Gastrocnemius medialis (tissue), 4 donors: ENCODE measurements at regions not wholly inside any gene's neighbourhood (a gene's known extent, or its start where the extent isn't known, plus 50 kb on each side); places are given as distances from the start of the nearest gene placed in this dataset.

Experiments used
- ATAC-seq, 2 donors: fragments of 150-250 bp; one replicate each; pipeline ENCODE4 v1.9.1; 2016
- DNase-seq, 2 donors: peaks; one replicate each; pipeline ENCODE4 v3.0.0-alpha.2; 2019
- H3K27ac ChIP-seq, 4 donors: fragments of 200-600 bp; sonication (generic); 1 replicate in 1 of 4; 2 replicates in 3 of 4; pipeline ENCODE4 v1.5.1; 2016 to 2018; ENCODE audit warnings: mild to moderate bottlenecking in 2 of 4, moderate library complexity in 1 of 4
- H3K27me3 ChIP-seq, 3 donors: fragments of 200-600 bp; sonication (generic) in 2 of 3; 1 replicate in 1 of 3; 2 replicates in 2 of 3; pipeline versions ENCODE4 v1.5.1 to v1.6.0; 2016 to 2019; ENCODE audit warnings: mild to moderate bottlenecking in 1 of 3, moderate library complexity in 1 of 3
- H3K36me3 ChIP-seq, 2 donors: fragments of 200-600 bp; sonication (generic) in 1 of 2; one replicate each; pipeline ENCODE4 v1.5.1; 2017 to 2018
- H3K4me1 ChIP-seq, 2 donors: fragments of 200-600 bp; sonication (generic) in 1 of 2; one replicate each; pipeline ENCODE4 v1.5.1; 2016 to 2017; ENCODE audit warnings: mild to moderate bottlenecking in 2 of 2
- H3K4me3 ChIP-seq, 4 donors: fragments of 200-600 bp; sonication (generic) in 3 of 4; 1 replicate in 1 of 4; 2 replicates in 3 of 4; pipeline ENCODE4 v1.5.1; 2016 to 2019; ENCODE audit warnings: mild to moderate bottlenecking in 2 of 4
- H3K9me3 ChIP-seq, 3 donors: fragments of 200-600 bp; sonication (generic) in 2 of 3; 1 replicate in 1 of 3; 2 replicates in 2 of 3; pipeline ENCODE4 v1.5.1; 2016 to 2019
- CTCF ChIP-seq, 5 experiments: fragments of 450-650 bp in 3 of 5; fragments of 200-600 bp in 2 of 5; sonication (generic) in 2 of 5; IDR thresholded peaks in 4 of 5; conservative IDR thresholded peaks in 1 of 5; 1 replicate in 4 of 5; 2 replicates in 1 of 5; pipeline ENCODE4 v1.5.1; 2016 to 2019; ENCODE audit warnings: antibody characterized with exemption in 5 of 5, mild to moderate bottlenecking in 3 of 5, moderate library complexity in 3 of 5
- POLR2A ChIP-seq, 2 donors: fragments of 450-650 bp; IDR thresholded peaks; one replicate each; pipeline ENCODE4 v1.6.1; 2017; ENCODE audit warnings: antibody characterized with exemption in 2 of 2, mild to moderate bottlenecking in 2 of 2, moderate library complexity in 2 of 2
- in situ Hi-C, 4 donors: fragments of 200-750 bp; cut with MboI; loops; one replicate each; pipeline versions ENCODE4 v1.15.0 to v1.8.0; 2017; ENCODE audit warnings: low sequenced_read_pairs in 4 of 4
- intact Hi-C: fragments of 100-400 bp; cut with DNase I; formaldehyde crosslinking; loops from one replicate; pipeline ENCODE4 v1.15.1; 2023; ENCODE audit warnings: low total_unique reads

- no peak overlapping the region for H3K27ac ChIP-seq
- no peaks in the 10 kb centered on the region for H3K4me1 ChIP-seq
- DNase-seq (no peak), ATAC-seq (no peak)
- no peaks in the 10 kb centered on the region for H3K36me3 ChIP-seq
- no peak for TF ChIP-seq CTCF (IDR thresholded peaks at IDR 0.05 in 4 of 5, conservative IDR thresholded peaks at IDR 0.05 in 1 of 5)
- TF ChIP-seq POLR2A (IDR thresholded peaks at IDR 0.05): no peak
- H3K9me3 ChIP-seq: no peaks in the 10 kb centered on the region
- H3K27me3 ChIP-seq: no peaks in the 10 kb centered on the region
- in situ Hi-C loops (no loop called here), intact Hi-C loops (no loop called here)
- H3K4me3 ChIP-seq: no peak overlapping the region
Observed at GRCh38 chr4:56149591-56149990, 200.8 kb downstream of the CEP135 start.

DNA sequence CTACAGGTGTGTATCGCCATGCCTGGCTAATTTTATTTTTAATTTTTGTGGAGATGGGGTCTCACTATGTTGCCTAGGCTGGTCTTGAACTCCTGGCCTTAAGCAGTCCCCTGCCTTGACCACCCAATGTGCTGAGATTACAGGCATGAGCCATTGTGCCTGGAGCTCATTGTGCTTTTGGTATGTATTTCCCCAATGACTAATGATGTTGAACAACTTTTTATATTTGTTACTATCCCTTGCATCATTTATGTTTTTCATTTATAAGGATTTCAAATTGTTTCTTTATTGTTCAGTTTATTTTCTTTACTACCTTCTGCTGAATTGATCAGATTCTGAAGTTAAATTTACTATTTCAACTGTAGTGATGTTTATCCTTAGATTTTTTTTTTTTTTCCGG lies 199.7 kb downstream of the CEP135 start:
- H3K4me3 ChIP-seq: no peak overlapping the region
- no peak for ATAC-seq
- in situ Hi-C loops: no loop called here

GRCh38 chr4:56147371-56147770 lies 198.6 kb downstream of the CEP135 start:
- H3K9me3 ChIP-seq: no peaks in the 10 kb centered on the region
- H3K4me3 ChIP-seq: no peak overlapping the region
- no peak for DNase-seq
- no peaks in the 10 kb centered on the region for H3K4me1 ChIP-seq
- no peak overlapping the region for H3K27ac ChIP-seq
- no peak for ATAC-seq
- no peaks in the 10 kb centered on the region for H3K36me3 ChIP-seq
- no peak for TF ChIP-seq CTCF (IDR thresholded peaks at IDR 0.05 in 4 of 5, conservative IDR thresholded peaks at IDR 0.05 in 1 of 5)
- no peak for TF ChIP-seq POLR2A (IDR thresholded peaks at IDR 0.05)
- intact Hi-C loops: no loop called here
- in situ Hi-C loops: no loop called here
- H3K27me3 ChIP-seq: no peaks in the 10 kb centered on the region

More for the DNA sequence above, 199.7 kb downstream of the CEP135 start:
- TF ChIP-seq CTCF (IDR thresholded peaks at IDR 0.05 in 4 of 5, conservative IDR thresholded peaks at IDR 0.05 in 1 of 5): no peak
- TF ChIP-seq POLR2A (IDR thresholded peaks at IDR 0.05): no peak
- no peaks in the 10 kb centered on the region for H3K27me3 ChIP-seq
- H3K36me3 ChIP-seq: no peaks in the 10 kb centered on the region
- no peak overlapping the region for H3K27ac ChIP-seq
- intact Hi-C loops: no loop called here
- DNase-seq: no peak
- H3K9me3 ChIP-seq: no peaks in the 10 kb centered on the region
- no peaks in the 10 kb centered on the region for H3K4me1 ChIP-seq

GRCh38 chr4:56146956-56147355 lies 198.2 kb downstream of the CEP135 start:
- intact Hi-C loops (no loop called here), in situ Hi-C loops (no loop called here)
- no peak overlapping the region for H3K4me3 ChIP-seq
- TF ChIP-seq POLR2A (IDR thresholded peaks at IDR 0.05): no peak
- TF ChIP-seq CTCF (IDR thresholded peaks at IDR 0.05 in 4 of 5, conservative IDR thresholded peaks at IDR 0.05 in 1 of 5): no peak
- DNase-seq: no peak
- H3K4me1 ChIP-seq: no peaks in the 10 kb centered on the region
- H3K9me3 ChIP-seq: no peaks in the 10 kb centered on the region
- H3K36me3 ChIP-seq: no peaks in the 10 kb centered on the region
- no peak overlapping the region for H3K27ac ChIP-seq
- no peak for ATAC-seq
- no peaks in the 10 kb centered on the region for H3K27me3 ChIP-seq

- TF ChIP-seq CTCF (IDR thresholded peaks at IDR 0.05 in 4 of 5, conservative IDR thresholded peaks at IDR 0.05 in 1 of 5) (no peak), POLR2A (IDR thresholded peaks at IDR 0.05) (no peak)
- no peaks in the 10 kb centered on the region for H3K9me3 ChIP-seq
- in situ Hi-C loops: no loop called here
Observed at GRCh38 chr4:56142088-56142487, 193.3 kb downstream of the CEP135 start.

More at GRCh38 chr4:56142088-56142487, 193.3 kb downstream of the CEP135 start:
- no peaks in the 10 kb centered on the region for H3K4me1 ChIP-seq
- no peaks in the 10 kb centered on the region for H3K27me3 ChIP-seq
- DNase-seq (no peak), ATAC-seq (no peak)
- H3K4me3 ChIP-seq: no peak overlapping the region
- H3K36me3 ChIP-seq: no peaks in the 10 kb centered on the region
- intact Hi-C loops: no loop called here
- H3K27ac ChIP-seq: no peak overlapping the region
